DOHH2 (cell line): ENCODE measurements at regions not wholly inside any gene's neighbourhood (a gene's known extent, or its start where the extent isn't known, plus 50 kb on each side); places are given as distances from the start of the nearest gene placed in this dataset.

ENCODE experiments used
- EZH2phosphoT487 ChIP-seq: fragments of 200-600 bp; sonication (generic); IDR thresholded peaks from 2 replicates; pipeline ENCODE4 v1.6.1; 2017; ENCODE audit warnings: borderline replicate concordance, mild to moderate bottlenecking, antibody characterized with exemption, low read length, moderate library complexity, mixed read lengths
- TF ChIP-seq, protein P1 (sequence below): fragments of 200-600 bp; sonication (generic); IDR thresholded peaks from one replicate; pipeline ENCODE4 v1.5.1; 2014; ENCODE audit warnings: antibody characterized with exemption, mild to moderate bottlenecking, low read depth, low read length; ENCODE audit not compliant: poor library complexity, severe bottlenecking

DNA sequence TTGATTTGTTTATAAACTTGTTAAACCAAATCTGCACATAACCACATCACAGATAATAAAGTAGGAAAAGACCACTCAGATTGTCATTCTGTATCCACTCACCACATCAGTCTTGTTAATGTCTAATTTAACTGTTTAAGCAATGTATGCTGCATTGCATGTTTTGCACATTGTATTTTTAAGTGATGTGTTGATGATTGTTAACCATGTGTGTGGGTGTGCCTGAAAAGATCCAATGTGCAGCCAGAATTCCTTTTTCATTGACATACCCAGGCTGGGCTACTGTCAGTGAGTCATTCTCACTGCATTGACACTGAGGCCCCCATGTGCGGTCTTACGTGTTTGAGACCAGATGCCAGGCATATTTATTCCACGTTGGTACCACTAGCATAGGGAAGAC lies 167.3 kb downstream of the TRMT11 start:
- TF ChIP-seq, protein P1, sequence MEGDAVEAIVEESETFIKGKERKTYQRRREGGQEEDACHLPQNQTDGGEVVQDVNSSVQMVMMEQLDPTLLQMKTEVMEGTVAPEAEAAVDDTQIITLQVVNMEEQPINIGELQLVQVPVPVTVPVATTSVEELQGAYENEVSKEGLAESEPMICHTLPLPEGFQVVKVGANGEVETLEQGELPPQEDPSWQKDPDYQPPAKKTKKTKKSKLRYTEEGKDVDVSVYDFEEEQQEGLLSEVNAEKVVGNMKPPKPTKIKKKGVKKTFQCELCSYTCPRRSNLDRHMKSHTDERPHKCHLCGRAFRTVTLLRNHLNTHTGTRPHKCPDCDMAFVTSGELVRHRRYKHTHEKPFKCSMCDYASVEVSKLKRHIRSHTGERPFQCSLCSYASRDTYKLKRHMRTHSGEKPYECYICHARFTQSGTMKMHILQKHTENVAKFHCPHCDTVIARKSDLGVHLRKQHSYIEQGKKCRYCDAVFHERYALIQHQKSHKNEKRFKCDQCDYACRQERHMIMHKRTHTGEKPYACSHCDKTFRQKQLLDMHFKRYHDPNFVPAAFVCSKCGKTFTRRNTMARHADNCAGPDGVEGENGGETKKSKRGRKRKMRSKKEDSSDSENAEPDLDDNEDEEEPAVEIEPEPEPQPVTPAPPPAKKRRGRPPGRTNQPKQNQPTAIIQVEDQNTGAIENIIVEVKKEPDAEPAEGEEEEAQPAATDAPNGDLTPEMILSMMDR, result no peak
- TF ChIP-seq EZH2phosphoT487, result no peak
